HK-2 (cell line): ENCODE measurements at regions not wholly inside any gene's neighbourhood (a gene's known extent, or its start where the extent isn't known, plus 50 kb on each side); places are given as distances from the start of the nearest gene placed in this dataset.
"Not testable (repeated sequence)": the region's sequence is repeated elsewhere in the genome, so short reads cannot be mapped to it uniquely, and the experiment has no call there.

Experiments
- DNase-seq: peaks from one replicate; pipeline ENCODE4 v3.0.0-alpha.2; 2018; ENCODE audit not compliant: unreplicated experiment

- DNase-seq = no peak
Observed at GRCh38 chr2:8495189-8495989, 186.5 kb upstream of the ID2 start.

- DNase-seq = no peak
Observed at GRCh38 chr2:8496079-8496478, 185.8 kb upstream of the ID2 start.

- no peak for DNase-seq
Observed at GRCh38 chr2:8496617-8497016, 185.2 kb upstream of the ID2 start.

- DNase-seq = no peak
Observed at GRCh38 chr2:8498994-8499393, 182.9 kb upstream of the ID2 start.

- DNase-seq = no peak
Observed at GRCh38 chr2:8500124-8501054, 181.5 kb upstream of the ID2 start.

- DNase-seq = no peak
Observed at GRCh38 chr2:8501061-8501720, 180.7 kb upstream of the ID2 start.

GRCh38 chr2:8502316-8502715 lies 179.5 kb upstream of the ID2 start:
- DNase-seq = no peak

- no peak for DNase-seq
Observed at GRCh38 chr2:8505311-8505920, 176.4 kb upstream of the ID2 start.

GRCh38 chr2:8506746-8507145 lies 175.1 kb upstream of the ID2 start:
- DNase-seq = no peak

- DNase-seq = no peak
Observed at GRCh38 chr2:8508766-8509165, 173.1 kb upstream of the ID2 start.

GRCh38 chr2:8509621-8510020 lies 172.2 kb upstream of the ID2 start:
- DNase-seq = no peak

- DNase-seq = not testable (repeated sequence)
Observed at GRCh38 chr2:8510055-8510454, 171.8 kb upstream of the ID2 start.

- no peak for DNase-seq
Observed at GRCh38 chr2:8510519-8510918, 171.3 kb upstream of the ID2 start.

- DNase-seq = no peak
Observed at GRCh38 chr2:8511868-8512612, 169.8 kb upstream of the ID2 start.

- DNase-seq = no peak
Observed at GRCh38 chr2:8513601-8514273, 168.1 kb upstream of the ID2 start.

GRCh38 chr2:8514274-8514662 lies 167.6 kb upstream of the ID2 start:
- DNase-seq = no peak

- no peak for DNase-seq
Observed at GRCh38 chr2:8514796-8515758, 166.8 kb upstream of the ID2 start.

- DNase-seq = no peak
Observed at GRCh38 chr2:8515864-8516533, 165.9 kb upstream of the ID2 start.
